ENCODE measurements at regions not wholly inside any gene's neighbourhood (a gene's known extent, or its start where the extent isn't known, plus 50 kb on each side); places are given as distances from the start of the nearest gene placed in this dataset.
A peak's percentile ranks its signal among the peaks of the same experiment; 100 is the strongest.
"Not testable (repeated sequence)": the region's sequence is repeated elsewhere in the genome, so short reads cannot be mapped to it uniquely, and the experiment has no call there.

DNA sequence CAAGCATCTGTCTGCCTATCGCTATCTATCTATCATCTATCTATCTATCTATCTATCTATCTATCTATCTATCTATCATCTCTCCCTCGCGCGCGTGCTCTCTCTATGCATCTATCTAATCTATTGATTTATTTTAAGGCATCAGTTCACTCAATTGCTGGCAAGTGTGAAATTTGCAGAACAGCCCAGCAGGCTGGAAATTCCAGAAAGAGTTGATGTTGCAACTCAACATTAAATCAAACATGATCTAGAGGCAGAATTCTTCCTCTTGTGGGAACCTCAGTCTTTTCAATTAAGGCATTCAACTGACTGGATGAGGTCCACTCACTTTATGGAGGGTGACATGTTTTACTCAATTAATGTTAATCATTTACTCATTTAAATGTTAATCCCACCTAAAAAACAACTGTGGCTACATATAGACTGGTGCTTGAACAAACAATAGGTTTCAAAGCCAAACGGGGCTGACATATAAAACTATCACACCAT, 1210.8 kb downstream of the GALC start:
- no peak for DNase-seq

DNA sequence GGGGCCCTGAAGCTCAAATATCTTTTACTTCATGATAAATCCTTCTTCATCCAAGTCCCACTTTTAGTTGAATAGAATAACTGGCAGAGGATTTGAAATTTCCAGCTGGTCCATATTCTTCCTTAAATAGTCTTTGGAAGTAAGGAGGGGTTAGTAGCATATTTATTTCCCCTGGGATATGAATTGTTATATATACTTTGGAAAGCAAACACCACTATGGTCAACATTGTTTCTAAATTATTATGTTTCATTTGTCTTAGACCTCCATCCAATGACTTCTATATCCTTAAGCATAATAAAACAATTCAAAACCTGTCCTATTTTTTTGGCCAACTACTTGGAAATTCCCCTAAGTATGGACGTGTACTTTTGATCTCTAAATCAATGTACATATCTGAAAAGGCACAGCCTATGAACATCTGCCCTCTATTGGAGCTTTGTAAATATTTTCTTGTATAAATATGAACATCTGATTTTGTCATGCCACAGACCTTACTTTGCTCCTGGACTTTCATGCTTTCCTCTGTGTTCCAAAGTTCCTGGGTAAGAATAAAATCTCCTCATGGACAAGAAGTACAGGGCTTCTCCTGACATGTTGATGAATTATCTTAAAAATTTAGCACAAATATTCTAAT, 1212.0 kb downstream of the GALC start:
- DNase-seq = no peak

DNA sequence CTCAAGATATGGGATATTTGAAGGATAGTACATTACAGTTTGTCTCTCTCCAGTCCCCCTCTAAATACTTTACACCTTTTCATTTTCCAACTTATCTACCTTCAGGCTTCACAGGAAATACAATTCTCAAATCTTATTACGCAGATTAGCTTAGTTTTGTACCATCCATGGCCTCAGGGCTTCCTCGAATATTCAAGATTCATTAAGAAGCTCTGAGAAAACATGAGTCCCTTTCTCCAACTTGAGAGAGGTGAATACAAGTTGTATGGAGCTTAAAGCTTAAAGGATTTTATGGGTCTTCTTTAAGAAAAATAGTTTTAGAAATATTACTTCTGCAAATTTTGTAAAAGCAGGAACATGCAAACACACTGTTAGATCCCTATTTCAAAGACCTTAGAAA, 1212.5 kb downstream of the GALC start:
- no peak for DNase-seq

DNA sequence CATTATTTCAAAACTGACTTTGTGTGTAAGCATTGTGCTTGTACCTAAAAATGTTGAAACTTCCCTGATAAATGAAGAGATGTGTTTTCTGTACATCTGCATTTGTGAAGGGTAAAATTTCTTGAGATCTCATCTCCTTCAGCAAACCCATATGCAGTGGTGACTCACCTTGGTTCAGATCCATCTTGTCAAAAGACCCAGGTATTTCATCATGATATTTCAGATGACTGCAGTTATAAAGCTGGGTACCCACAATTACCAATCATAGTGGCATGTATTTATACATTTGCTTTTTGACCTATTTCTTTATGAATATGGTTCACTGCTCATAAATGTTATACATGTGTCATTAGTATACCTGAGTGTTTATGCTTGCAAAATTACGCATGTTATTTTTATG, 1213.6 kb downstream of the GALC start:
- DNase-seq = no peak

DNA sequence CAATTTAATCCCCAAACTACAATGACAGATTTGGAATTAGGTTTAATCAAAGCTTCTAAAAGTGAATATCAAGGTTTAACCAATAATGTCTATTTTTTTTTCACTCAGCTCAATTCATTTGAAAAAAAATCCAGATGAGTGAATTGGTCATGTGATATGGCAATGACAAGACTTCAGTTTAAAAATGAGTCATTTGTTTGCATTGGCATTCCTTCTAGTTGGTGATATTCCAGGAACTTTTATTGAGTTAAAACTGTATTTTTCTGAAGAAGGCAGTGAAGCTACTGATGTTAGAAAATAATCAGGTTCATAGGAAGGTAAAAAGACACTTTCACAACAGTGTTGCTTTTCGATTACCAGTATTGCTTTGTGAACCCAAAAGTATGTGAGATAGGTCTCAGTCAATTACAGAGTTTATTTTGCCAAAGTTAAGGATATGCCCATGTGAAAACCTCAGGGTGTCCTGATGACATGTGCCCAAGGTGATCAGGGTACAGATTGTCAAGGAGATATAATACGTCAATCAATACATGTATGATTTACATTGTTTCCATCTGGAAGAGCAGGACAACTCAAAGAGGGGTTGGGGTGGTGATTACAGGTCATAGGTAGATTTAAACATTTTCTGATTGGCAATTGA, 1214.9 kb downstream of the GALC start:
- peak; percentile 23 for DNase-seq

DNA sequence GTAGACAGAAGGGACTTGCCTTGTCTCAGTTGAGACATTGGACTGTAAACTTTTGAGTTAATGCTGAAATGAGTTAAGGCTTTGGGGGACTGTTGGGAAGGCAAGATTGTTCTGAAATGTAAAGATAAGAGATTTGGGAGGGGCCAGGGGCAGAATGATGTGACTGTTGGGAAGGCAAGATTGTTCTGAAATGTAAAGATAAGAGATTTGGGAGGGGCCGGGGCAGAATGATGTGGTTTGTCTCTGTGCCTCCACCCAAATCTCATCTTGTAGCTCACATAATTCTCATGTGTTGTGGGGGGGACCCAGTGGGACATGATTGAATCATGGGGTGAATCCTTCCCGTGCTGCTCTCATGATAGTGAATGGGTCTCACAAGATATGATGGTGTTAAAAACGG, 1217.1 kb downstream of the GALC start:
- DNase-seq = not testable (repeated sequence)

DNA sequence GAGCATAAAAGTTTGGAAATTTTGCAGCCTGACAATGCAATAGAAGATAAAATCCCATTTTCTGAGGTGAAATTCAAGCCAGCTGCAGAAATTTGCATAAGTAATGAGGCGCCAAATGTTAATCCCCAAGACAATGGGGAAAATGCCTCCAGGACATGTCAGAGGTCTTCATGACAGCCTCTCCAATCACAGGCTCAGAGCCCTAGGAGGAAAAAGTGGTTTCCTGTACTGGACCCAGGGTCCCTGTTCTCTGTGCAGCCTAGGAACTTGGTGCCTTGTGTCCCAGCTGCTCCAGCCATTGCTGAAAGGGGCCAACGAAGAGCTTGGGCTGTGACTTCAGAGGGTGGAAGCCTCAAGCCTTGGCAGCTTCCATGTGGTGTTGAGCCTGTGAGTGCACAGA, 1218.1 kb downstream of the GALC start:
- no peak for DNase-seq

DNA sequence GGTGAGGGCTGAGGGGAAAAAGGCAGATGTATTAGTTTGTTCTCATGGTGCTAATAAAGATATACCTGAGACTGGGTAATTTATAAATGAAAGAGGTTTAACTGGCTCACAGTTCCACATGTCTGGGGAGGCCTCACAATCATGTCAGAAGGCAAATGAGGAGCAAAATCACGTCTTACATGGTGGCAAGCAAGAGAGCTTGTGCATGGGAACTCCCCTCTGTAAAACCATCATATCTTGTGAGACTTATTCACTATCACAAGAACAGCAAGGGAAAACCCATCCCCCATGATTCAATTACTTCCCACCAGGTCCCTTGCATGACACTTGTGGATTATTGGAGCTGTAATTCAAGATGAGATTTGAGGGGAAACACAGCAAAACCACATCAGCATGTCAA, 1220.9 kb downstream of the GALC start:
- no peak for DNase-seq

DNA sequence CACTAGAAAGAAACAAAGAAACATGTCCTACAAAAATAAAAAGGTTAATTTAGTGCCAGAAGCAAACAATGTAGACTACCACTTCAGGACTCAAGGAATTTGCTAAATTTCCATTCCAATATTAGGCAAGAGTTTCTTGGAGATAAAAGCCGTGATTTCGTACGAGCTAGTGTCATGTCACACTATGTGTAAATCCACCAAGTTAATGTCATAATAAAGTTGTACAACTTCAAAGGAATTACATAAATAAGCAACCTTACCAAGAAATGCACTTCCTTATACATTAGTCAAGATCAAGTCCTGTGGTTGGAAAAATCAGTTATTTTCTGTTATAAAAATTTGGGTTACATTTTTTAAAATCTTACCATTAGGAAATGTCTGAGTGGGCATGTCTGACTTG, 1222.8 kb downstream of the GALC start:
- no peak for DNase-seq

DNA sequence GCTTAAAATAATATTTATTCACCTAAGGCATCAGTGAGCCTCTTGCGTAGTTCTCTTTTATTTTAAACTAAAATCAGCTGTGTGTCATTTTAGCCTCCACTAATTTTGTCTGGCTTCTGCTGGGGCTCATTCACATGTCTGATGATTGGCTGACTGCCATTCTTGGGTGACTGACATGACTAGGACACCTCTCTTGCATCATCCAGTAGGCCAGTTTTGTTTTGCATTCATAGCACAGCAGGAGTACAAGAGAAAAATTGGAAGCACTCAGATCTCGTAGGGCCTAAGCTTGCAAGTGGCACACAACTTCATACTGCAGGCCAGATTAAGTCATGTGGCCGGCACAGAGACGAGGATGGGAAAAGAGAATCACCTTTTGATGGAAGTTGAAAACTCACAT, 1226.5 kb downstream of the GALC start:
- no peak for DNase-seq

DNA sequence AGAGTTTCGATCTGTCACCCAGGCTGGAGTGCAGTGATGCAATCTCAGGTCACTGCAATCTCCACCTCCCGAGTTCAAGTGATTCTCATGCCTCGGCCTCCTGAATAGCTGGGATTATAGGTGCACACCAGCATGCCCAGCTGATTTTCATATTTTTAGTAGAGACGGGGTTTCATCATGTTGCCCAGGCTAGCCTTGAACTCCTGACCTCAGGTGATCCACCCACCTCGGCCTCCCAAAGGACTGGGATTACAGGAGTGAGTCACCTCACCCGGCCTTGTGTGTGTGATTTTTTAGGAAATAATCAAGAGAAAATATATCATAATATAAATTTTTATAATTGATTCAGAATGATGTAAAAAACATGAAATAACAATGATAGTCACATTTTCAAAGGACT, 1231.4 kb downstream of the GALC start:
- no peak for DNase-seq

DNA sequence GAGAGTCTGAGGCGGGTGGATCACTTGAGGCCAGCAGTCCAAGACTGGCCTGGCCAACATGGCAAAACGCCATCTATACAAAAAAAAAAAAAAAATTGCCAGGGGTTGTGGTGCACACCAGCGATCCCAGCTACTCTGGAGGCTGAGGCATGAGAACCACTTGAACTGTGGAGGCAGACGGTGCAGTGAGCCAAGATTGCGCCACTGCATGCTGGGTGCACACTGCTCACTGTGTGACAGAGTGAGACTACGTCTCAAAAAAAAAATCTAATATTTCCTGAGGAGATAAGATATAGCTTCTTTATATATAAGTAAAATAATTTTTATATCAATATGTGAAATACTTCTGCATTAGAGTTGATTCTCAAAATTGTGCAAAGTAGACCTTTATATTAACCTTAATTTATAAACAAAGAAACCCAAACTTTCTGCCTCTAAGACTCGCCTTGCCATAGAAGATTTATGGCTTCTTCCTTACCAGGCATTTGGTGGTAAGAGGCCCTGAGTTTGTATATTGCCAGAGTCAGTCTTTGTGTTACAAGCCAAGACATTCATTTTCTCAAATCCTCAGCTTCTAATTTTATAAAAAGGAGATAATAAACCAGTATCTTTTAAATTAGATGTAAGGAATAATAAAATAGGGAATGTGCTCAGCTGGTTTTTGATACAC, 1226.7 kb downstream of the FLRT2 start:
- DNase-seq = no peak

DNA sequence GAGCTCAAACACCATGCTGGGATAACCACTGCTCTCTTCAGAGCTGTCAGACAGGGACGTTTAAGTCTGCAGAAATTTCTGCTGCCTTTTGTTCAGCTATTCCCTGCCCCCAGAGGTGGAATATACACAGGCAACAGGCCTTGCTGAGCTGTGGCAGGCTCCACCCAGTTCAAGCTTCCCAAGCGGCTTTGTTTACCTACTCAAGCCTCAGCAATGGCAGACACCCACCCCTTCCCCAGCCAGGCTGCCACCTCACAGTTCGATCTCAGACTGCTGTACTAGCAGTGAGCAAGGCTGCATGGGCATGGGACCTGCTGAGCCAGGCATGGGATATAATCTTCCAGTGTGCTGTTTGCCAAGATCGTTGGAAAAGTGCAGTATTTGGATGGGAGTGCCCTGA, 1220.5 kb downstream of the FLRT2 start:
- not testable (repeated sequence) for DNase-seq

DNA sequence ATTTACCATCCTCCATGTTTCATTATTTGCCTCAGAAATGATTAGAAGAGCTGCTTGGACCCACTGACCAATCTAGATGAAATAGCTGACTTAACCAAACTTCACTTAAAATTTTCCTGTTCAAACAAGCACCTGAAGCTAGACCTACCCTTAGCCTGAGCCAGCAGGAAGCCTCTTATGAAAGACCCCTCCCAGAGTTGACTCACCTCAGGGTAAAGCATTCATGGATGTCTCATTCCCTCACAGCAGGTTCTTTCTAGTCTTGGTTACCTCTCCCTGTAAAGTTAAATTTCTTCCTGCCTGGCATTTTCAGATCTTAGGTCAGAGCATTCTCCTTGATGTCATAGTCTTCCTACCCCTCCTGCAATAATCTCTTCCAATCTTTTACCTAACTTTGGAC, 1209.8 kb downstream of the FLRT2 start:
- no peak for DNase-seq

DNA sequence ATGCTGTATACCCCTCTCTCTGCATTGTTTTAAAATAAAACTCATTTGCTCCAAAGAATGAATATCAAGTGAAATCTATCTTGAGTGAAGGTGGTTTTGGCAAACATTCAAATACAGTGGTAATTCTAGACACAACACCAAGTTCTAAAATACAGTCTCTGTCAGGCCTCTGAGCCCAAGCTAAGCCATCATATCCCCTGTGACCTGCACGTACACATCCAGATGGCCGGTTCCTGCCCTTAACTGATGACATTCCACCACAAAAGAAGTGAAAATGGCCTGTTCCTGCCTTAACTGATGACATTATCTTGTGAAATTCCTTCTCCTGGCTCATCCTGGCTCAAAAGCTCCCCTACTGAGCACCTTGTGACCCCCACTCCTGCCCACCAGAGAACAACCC, 1201.5 kb downstream of the FLRT2 start:
- DNase-seq = not testable (repeated sequence)

DNA sequence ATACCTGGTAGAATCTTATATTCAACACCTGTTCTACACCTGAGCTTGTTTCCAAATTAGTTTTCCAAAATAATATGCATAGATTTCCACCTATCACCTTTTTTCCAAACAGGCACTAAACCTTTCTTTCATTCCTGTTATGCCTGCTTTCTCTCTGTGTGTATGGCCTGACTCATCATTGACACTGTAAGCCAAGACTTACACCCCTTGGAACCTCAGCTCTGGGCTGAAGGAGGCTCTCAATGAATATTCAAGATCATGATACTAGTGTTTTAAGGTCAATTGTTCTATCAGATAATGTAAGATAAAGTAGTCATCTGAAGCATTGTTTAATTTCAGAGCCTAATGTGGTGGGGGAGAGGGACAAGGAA, 1193.3 kb downstream of the FLRT2 start:
- no peak for DNase-seq

DNA sequence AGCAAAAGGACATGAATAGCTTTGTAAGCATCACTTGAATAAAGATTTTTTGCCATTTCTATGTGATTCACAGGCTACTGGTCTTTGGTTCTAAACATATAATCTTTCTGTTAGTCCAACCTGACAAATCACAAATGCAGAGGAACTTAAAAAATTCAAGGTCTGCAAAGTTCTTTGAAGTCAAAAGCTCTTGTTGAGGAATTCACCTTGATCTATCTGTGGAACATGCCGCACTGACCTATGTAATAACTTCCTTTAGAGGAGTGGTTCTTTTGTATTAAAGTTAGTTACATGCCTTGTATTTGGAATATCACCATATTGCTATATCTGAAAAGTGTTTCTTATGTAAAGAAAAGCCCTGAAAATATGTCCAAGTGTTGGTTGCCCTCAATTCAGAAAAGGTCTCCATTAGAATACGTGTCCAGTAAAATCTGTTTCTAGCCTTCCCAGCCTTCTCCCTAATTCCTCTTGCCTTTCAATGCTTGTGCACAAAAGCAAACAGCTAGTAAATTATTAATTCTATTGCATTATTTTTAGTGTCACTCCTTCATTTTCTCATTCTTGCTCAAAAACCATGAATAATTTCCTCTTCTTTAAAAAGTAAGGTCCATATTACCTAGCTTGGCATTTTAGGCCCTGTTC, 1192.8 kb downstream of the FLRT2 start:
- DNase-seq = no peak

DNA sequence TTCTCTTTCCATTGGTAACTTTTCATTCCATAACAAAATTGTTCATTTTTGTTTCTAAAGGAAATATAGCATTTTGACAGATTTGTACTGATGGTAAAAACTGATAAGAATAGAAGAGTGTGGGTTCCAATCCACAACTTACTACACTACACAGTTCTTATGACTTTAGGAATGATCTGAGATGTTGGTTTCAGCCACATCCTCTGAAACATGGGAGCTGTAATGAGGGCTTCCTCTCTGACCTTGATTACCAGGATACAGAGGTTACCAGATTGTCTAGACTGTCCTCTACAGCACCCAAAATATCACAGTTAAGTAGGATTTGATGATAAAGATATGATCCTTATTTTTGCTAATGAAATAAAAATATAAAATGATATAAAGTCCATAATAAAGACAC, 1184.6 kb downstream of the FLRT2 start:
- no peak for DNase-seq

DNA sequence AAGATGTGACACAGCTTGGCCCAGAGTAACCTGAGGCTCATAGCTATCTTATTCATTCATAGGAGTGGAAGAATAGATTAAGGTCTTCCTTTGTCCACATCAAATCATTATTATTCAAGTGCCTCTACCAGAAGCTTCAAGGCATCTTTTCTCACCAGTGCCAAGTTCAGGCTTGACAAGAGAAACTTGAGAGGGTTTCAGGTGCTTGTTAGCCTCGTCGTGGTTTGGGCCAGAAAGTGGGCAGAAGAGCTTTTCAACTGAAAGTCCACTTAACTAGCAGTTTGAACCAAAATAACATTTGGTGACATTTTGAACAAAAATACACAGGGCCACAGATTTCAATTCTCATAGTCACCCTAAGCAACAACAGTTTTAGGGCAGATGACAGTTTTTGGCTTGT, 1184.2 kb downstream of the FLRT2 start:
- no peak for DNase-seq

DNA sequence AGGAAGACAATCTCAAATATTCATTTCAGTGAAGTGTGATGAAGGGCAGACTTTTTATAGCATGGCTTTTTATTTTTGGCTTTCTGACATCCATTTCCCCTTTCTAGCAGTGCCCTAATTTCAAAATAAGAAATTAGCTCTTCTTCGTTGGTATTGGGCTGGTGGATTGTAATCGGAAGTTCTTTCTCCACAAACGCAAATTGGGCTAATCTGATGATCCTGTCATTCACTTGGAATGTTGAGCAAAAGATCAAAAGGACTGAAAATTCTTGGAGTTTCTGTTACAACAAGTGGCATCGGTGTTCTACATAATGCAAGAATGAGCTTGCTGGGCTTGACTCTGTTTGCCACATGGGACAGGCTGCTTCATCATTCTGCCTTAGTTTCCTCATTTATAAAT, 1182.8 kb downstream of the FLRT2 start:
- no peak for DNase-seq

DNA sequence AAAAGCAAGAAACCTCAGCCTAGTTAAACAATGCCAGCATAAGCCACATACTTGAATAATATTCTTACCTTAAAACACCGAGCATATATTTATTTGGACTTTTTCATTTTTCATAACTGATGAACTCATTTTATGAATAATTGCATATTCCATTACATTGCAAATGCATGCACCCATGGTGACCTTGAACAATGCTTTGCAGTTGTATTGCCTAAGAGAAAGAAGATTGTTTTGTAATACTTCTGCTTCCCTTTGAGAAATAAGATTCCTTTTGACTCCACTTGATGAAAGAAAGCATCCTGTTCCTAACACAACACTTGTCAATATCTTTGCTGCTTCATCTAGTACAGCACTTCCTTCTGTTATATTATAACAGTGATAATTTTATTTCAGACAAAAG, 1182.2 kb downstream of the FLRT2 start:
- no peak for DNase-seq

DNA sequence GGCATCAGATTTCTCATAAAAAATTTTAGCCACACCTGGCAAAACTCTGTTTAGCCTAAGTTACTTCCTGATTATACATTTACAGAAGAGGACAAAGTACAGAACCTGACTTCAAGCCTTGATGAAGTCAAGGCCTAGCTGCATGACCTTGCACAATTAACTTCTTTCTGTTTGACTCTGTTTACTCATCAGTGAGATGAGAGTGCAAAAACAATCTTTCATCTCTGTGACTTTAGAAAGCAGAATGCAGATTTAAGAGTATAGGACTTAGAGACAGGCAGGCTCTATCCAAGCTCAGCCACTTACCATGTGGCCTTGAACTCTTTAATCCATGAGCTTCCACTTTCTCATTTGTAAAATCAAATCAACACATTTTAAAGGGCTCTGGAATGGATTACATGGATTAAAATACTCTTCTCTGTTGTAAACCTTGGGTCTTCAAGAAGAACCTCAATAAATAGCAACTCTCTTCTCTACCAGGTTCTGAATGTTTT, 1178.9 kb downstream of the FLRT2 start:
- DNase-seq = no peak

DNA sequence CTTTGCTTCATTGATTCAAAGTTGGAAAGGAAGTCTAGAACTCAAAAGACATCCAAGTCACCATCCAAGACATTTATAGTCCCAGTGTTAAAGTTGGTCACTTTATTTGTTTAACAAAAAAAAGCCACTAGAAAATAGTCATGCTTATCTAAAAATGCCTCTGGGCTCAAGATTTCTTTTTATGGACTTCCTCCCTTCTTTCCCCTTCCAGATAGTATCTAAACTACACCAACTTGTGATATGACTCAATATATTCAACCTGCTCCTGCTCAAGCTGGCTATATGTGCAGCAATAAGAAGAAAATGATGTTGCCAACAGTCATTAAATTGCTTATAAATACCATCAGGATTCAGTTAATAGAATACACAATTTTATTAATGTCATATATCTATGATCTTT, 1177.1 kb downstream of the FLRT2 start:
- no peak for DNase-seq
